ENCODE measurements at regions not wholly inside any gene's neighbourhood (a gene's known extent, or its start where the extent isn't known, plus 50 kb on each side); places are given as distances from the start of the nearest gene placed in this dataset.

- TF ChIP-seq TEAD4 (IDR thresholded peaks at IDR 0.05) (no peak), EGR1 (IDR thresholded peaks at IDR 0.05) (no peak), RAD21 (IDR thresholded peaks at IDR 0.05; ENCODE audit: low read depth) (no peak), ZBTB7A (IDR thresholded peaks at IDR 0.05; ENCODE audit: low read depth) (no peak)
Observed at GRCh38 chr13:62305756-62306155, 890.1 kb upstream of the PCDH20 start.

GRCh38 chr13:62302341-62302740 is 886.7 kb upstream of the PCDH20 start:
- no peak for TF ChIP-seq NFIC (IDR thresholded peaks at IDR 0.05)
- no peak for TF ChIP-seq MAX (IDR thresholded peaks at IDR 0.05)
- TF ChIP-seq USF1 (IDR thresholded peaks at IDR 0.05), result no peak
- TF ChIP-seq REST (IDR thresholded peaks at IDR 0.05; ENCODE audit: low read depth), result no peak
- TF ChIP-seq RAD21 (IDR thresholded peaks at IDR 0.05; ENCODE audit: low read depth), result no peak
- no peak for TF ChIP-seq TCF12 (IDR thresholded peaks at IDR 0.05; ENCODE audit: low read depth)
- no peak for TF ChIP-seq YY1 (IDR thresholded peaks at IDR 0.05; ENCODE audit: low read depth)
- TF ChIP-seq TEAD4 (IDR thresholded peaks at IDR 0.05), result no peak
- no peak for TF ChIP-seq CREB1 (IDR thresholded peaks at IDR 0.05; ENCODE audit: low read depth)
- no peak for TF ChIP-seq EP300 (IDR thresholded peaks at IDR 0.05; ENCODE audit: borderline replicate concordance)
- no peak for TF ChIP-seq ZBTB7A (IDR thresholded peaks at IDR 0.05; ENCODE audit: low read depth)
- no peak for TF ChIP-seq TAF1 (IDR thresholded peaks at IDR 0.05; ENCODE audit: low read depth)
- TF ChIP-seq EGR1 (IDR thresholded peaks at IDR 0.05), result no peak
- TF ChIP-seq FOXM1 (IDR thresholded peaks at IDR 0.05; ENCODE audit: borderline replicate concordance, low read depth), result no peak
- no peak for TF ChIP-seq CEBPB (IDR thresholded peaks at IDR 0.05)

GRCh38 chr13:62299988-62300387 is 884.3 kb upstream of the PCDH20 start:
- TF ChIP-seq USF1 (IDR thresholded peaks at IDR 0.05) (no peak), ZBTB7A (IDR thresholded peaks at IDR 0.05; ENCODE audit: low read depth) (no peak), MAX (IDR thresholded peaks at IDR 0.05) (no peak), RAD21 (IDR thresholded peaks at IDR 0.05; ENCODE audit: low read depth) (no peak), FOXM1 (IDR thresholded peaks at IDR 0.05; ENCODE audit: borderline replicate concordance, low read depth) (no peak), TAF1 (IDR thresholded peaks at IDR 0.05; ENCODE audit: low read depth) (no peak), NFIC (IDR thresholded peaks at IDR 0.05) (no peak), TEAD4 (IDR thresholded peaks at IDR 0.05) (no peak), EP300 (IDR thresholded peaks at IDR 0.05; ENCODE audit: borderline replicate concordance) (no peak), CREB1 (IDR thresholded peaks at IDR 0.05; ENCODE audit: low read depth) (no peak), REST (IDR thresholded peaks at IDR 0.05; ENCODE audit: low read depth) (no peak), TCF12 (IDR thresholded peaks at IDR 0.05; ENCODE audit: low read depth) (no peak), EGR1 (IDR thresholded peaks at IDR 0.05) (no peak), CEBPB (IDR thresholded peaks at IDR 0.05) (no peak), YY1 (IDR thresholded peaks at IDR 0.05; ENCODE audit: low read depth) (no peak)

- TF ChIP-seq TCF12 (IDR thresholded peaks at IDR 0.05; ENCODE audit: low read depth) (no peak), ZBTB7A (IDR thresholded peaks at IDR 0.05; ENCODE audit: low read depth) (no peak)
Observed at GRCh38 chr13:62296812-62297211, 881.2 kb upstream of the PCDH20 start.

- TF ChIP-seq ZBTB7A (IDR thresholded peaks at IDR 0.05; ENCODE audit: low read depth) (no peak), CREB1 (IDR thresholded peaks at IDR 0.05; ENCODE audit: low read depth) (no peak), USF1 (IDR thresholded peaks at IDR 0.05) (no peak), NFIC (IDR thresholded peaks at IDR 0.05) (no peak), REST (IDR thresholded peaks at IDR 0.05; ENCODE audit: low read depth) (no peak), MAX (IDR thresholded peaks at IDR 0.05) (no peak), EGR1 (IDR thresholded peaks at IDR 0.05) (no peak), CEBPB (IDR thresholded peaks at IDR 0.05) (no peak), RAD21 (IDR thresholded peaks at IDR 0.05; ENCODE audit: low read depth) (no peak), TEAD4 (IDR thresholded peaks at IDR 0.05) (no peak), TAF1 (IDR thresholded peaks at IDR 0.05; ENCODE audit: low read depth) (no peak), EP300 (IDR thresholded peaks at IDR 0.05; ENCODE audit: borderline replicate concordance) (no peak), FOXM1 (IDR thresholded peaks at IDR 0.05; ENCODE audit: borderline replicate concordance, low read depth) (no peak), YY1 (IDR thresholded peaks at IDR 0.05; ENCODE audit: low read depth) (no peak), TCF12 (IDR thresholded peaks at IDR 0.05; ENCODE audit: low read depth) (no peak)
Observed at GRCh38 chr13:62294244-62294643, 878.6 kb upstream of the PCDH20 start.
